Body of pancreas (tissue), 4 donors: ENCODE measurements at regions not wholly inside any gene's neighbourhood (a gene's known extent, or its start where the extent isn't known, plus 50 kb on each side); places are given as distances from the start of the nearest gene placed in this dataset.

Experiments
- ATAC-seq: fragments of 150-250 bp; one replicate; pipeline ENCODE4 v1.9.1; 2016
- DNase-seq, 4 donors: peaks; one replicate each; pipeline ENCODE4 v3.0.0-alpha.2; 2019
- H3K27ac ChIP-seq, 4 donors: fragments of 200-600 bp; sonication (generic); 1 replicate in 3 of 4; 2 replicates in 1 of 4; pipeline versions ENCODE4 v1.5.1 to v1.6.1; 2016 to 2019; ENCODE audit warnings: mild to moderate bottlenecking in 1 of 4, mixed read lengths in 1 of 4, moderate library complexity in 1 of 4
- H3K27me3 ChIP-seq, 2 donors: fragments of 200-600 bp; sonication (generic); one replicate each; pipeline ENCODE4 v1.6.0; 2016; ENCODE audit warnings: mild to moderate bottlenecking in 1 of 2
- H3K36me3 ChIP-seq, 2 donors: fragments of 200-600 bp; sonication (generic); replicated peaks in 1 of 2; 2 replicates each; pipeline ENCODE4 v1.5.1; 2016; ENCODE audit warnings: low read depth in 2 of 2; ENCODE audit not compliant: insufficient read depth in 1 of 2
- H3K4me1 ChIP-seq: fragments of 200-600 bp; sonication (generic); one replicate; pipeline ENCODE4 v1.6.0; 2016
- H3K4me3 ChIP-seq, 2 donors: fragments of 200-600 bp; sonication (generic); 1 replicate in 1 of 2; 2 replicates in 1 of 2; pipeline ENCODE4 v1.5.1; 2016 to 2019
- H3K9me3 ChIP-seq, 3 donors: fragments of 200-600 bp; sonication (generic); 1 replicate in 2 of 3; 2 replicates in 1 of 3; pipeline ENCODE4 v1.5.1; 2016
- POLR2A ChIP-seq, 3 donors: fragments of 450-650 bp; IDR thresholded peaks; one replicate each; pipeline ENCODE4 v1.6.1; 2016; ENCODE audit warnings: antibody characterized with exemption in 3 of 3, mild to moderate bottlenecking in 2 of 3
- WGBS, 2 donors: methylation state at CpG; one replicate each; pipeline ENCODE4 v1.1.5; 2017; 5-methylcytosine and 5-hydroxymethylcytosine counted together
- intact Hi-C: fragments of 100-400 bp; cut with DNase I; formaldehyde crosslinking; loops from one replicate; pipeline ENCODE4 v1.15.1; 2023
- TF ChIP-seq, protein P1 (sequence below), 7 experiments: fragments of 450-650 bp in 4 of 7; fragments of 200-600 bp in 3 of 7; sonication (generic) in 3 of 7; IDR thresholded peaks; one replicate each; pipeline ENCODE4 v1.5.1; 2016 to 2019; ENCODE audit warnings: antibody characterized with exemption in 7 of 7

DNA sequence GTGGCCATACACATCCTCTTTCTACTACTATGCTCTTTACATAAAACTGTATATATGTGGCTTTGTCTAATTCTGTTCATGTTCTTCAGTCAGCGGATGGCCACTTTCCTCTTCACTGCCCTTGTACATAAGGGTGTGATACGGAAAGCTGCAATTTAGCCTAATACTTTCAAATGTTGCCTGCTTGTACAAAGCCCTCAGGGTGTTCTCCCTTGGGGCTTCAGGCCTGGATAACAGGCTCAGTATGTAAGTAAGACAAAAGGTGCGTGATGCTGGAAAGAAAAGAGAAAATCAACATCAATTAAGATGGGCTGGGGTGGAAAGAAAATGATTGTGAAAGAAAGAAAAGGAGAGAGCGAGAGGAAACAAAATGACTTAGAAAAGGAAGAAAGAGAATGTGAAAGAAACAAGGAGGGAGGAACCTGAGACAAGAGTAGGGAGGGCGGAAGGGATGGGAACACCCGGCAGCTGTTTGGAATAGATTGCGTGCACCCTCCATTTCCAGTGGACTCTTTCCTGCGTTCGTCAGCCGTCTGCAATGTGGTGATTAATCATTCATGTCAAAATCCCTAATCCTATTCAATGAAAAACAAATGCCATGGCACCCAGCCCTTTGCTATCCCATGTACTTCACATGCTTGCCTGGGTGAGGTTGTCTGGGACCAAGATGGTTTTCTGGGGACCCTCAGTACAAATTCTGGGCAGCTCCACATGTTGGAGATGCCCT is 553.6 kb downstream of the NUF2 start:
- Histone ChIP-seq H3K27ac (peak overlapping the region in 1 of 4 donors; percentile 2), H3K4me3 (no peak overlapping the region), H3K27me3 (no peaks in the 10 kb centered on the region), H3K36me3 (no peaks in the 10 kb centered on the region), H3K9me3 (no peaks in the 10 kb centered on the region), H3K4me1 (no peaks in the 10 kb centered on the region)
- TF ChIP-seq, protein P1, sequence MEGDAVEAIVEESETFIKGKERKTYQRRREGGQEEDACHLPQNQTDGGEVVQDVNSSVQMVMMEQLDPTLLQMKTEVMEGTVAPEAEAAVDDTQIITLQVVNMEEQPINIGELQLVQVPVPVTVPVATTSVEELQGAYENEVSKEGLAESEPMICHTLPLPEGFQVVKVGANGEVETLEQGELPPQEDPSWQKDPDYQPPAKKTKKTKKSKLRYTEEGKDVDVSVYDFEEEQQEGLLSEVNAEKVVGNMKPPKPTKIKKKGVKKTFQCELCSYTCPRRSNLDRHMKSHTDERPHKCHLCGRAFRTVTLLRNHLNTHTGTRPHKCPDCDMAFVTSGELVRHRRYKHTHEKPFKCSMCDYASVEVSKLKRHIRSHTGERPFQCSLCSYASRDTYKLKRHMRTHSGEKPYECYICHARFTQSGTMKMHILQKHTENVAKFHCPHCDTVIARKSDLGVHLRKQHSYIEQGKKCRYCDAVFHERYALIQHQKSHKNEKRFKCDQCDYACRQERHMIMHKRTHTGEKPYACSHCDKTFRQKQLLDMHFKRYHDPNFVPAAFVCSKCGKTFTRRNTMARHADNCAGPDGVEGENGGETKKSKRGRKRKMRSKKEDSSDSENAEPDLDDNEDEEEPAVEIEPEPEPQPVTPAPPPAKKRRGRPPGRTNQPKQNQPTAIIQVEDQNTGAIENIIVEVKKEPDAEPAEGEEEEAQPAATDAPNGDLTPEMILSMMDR (IDR thresholded peaks at IDR 0.05), result no peak
- no peak for TF ChIP-seq POLR2A (IDR thresholded peaks at IDR 0.05)
- intact Hi-C loops, result no loop called here
- ATAC-seq, result peak; percentile 48
- 48 to 50% methylated on average over 10 of the region's 10 CpGs for WGBS, 2 donors
- peak in 3 of 4 donors; percentile 6 to 32 (median 19) for DNase-seq

DNA sequence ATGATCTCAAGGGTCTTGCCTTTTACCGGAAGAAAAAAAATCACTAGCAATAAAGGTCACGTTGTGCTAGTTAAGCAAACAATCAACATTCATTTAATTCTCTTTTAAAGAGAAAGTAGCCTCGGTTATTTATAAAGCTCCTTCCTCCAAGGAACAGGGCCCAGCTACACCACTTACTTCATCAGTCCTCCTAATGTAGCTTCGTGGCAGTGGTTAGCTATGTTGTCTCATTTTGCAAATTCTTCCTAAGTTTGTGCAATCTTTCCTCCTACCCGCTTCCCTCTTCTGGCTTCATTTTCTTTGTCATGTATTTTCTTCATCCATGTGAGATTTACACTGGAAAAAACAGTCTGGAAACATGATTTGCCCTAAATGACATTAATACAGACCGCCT is 554.2 kb downstream of the NUF2 start:
- 29 to 32% methylated on average over 6 of the region's 6 CpGs for WGBS, 2 donors
- H3K4me1 ChIP-seq, result no peaks in the 10 kb centered on the region
- DNase-seq (peak in 1 of 4 donors; percentile 8), ATAC-seq (no peak)
- no peak overlapping the region for H3K4me3 ChIP-seq
- peak overlapping the region in 1 of 4 donors; percentile 2 for H3K27ac ChIP-seq
- no peak for TF ChIP-seq POLR2A (IDR thresholded peaks at IDR 0.05)
- TF ChIP-seq, protein P1 (IDR thresholded peaks at IDR 0.05), result no peak
- no peaks in the 10 kb centered on the region for H3K9me3 ChIP-seq
- no peaks in the 10 kb centered on the region for H3K27me3 ChIP-seq
- no peaks in the 10 kb centered on the region for H3K36me3 ChIP-seq
- intact Hi-C loops, result no loop called here

DNA sequence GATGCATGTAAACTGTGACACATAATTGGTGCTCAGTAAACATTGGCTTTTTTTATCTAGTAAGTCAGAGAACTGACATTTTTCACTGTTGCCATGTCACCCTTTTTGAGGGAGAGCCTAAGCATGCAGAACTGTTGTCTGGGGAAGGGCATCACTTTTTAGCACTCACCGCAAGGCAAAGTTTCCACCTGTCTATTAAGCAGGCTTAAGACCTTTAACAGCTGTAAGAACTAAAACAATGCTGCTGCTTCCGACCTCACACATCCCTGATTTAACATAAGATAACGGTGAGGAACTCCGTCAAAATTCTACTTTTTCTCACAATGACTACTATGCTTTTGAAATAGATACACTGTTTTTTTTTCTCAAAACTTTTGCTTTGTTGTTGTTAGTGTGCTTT is 554.8 kb downstream of the NUF2 start:
- ATAC-seq, result no peak
- no peak overlapping the region for H3K4me3 ChIP-seq
- 43 to 50% methylated on average over 4 of the region's 4 CpGs for WGBS, 2 donors
- H3K9me3 ChIP-seq, result no peaks in the 10 kb centered on the region
- no peak for TF ChIP-seq POLR2A (IDR thresholded peaks at IDR 0.05)
- TF ChIP-seq, protein P1 (IDR thresholded peaks at IDR 0.05), result no peak
- no peaks in the 10 kb centered on the region for H3K4me1 ChIP-seq
- DNase-seq, result no peak
- H3K36me3 ChIP-seq, result no peaks in the 10 kb centered on the region
- H3K27ac ChIP-seq, result no peak overlapping the region
- H3K27me3 ChIP-seq, result no peaks in the 10 kb centered on the region
- intact Hi-C loops, result no loop called here

DNA sequence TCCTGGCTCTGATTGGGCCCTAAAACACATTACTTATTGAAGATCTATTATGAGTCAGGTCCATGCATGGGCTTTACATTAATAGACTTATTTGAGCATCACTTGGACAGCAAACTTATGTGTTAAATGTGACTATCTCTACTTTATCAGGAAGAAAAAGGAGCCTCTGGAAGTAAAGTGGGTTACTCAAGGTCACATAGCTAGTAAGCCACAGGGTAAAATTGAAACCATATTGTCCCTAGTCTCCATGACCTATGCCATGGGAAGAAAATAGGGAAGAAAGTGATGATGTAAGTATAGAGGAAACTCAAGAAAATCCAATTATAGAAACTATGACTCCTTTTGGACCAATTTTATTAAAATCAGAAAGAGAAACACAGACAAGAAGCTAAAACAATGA is 555.3 kb downstream of the NUF2 start:
- intact Hi-C loops, result no loop called here
- no peaks in the 10 kb centered on the region for H3K4me1 ChIP-seq
- H3K27ac ChIP-seq, result no peak overlapping the region
- no peaks in the 10 kb centered on the region for H3K36me3 ChIP-seq
- H3K4me3 ChIP-seq, result no peak overlapping the region
- H3K27me3 ChIP-seq, result no peaks in the 10 kb centered on the region
- H3K9me3 ChIP-seq, result no peaks in the 10 kb centered on the region
- no peak for ATAC-seq
- no peak for DNase-seq
- no peak for TF ChIP-seq POLR2A (IDR thresholded peaks at IDR 0.05)
- TF ChIP-seq, protein P1 (IDR thresholded peaks at IDR 0.05), result no peak

DNA sequence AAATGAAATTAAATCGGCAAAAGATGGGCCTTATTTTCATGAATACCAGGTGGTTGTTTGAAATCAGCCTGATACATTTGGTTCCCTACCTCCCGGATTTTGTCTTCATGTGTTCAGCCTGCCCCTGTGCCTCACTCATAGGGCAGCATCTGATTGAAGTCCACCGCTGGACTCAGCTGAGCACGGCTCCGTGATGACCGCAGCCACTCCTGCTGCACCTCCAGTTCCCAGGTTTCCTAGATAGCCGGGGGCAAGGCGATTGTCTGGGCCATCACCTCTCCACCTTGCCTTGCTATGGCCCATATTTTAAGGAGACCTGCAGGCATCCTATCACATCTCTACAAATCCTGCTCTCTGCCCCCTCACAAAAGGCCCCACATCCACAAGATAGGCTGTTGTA is 563.8 kb downstream of the NUF2 start:
- no peak for ATAC-seq

More for the DNA sequence above, 563.8 kb downstream of the NUF2 start:
- H3K9me3 ChIP-seq, result no peaks in the 10 kb centered on the region
- H3K4me3 ChIP-seq, result no peak overlapping the region
- WGBS, 2 donors, result 85% methylated on average over 8 of the region's 8 CpGs
- no peaks in the 10 kb centered on the region for H3K4me1 ChIP-seq
- no peaks in the 10 kb centered on the region for H3K27me3 ChIP-seq
- TF ChIP-seq POLR2A (IDR thresholded peaks at IDR 0.05), result no peak
- TF ChIP-seq, protein P1 (IDR thresholded peaks at IDR 0.05), result no peak
- no peak for DNase-seq
- no peak overlapping the region for H3K27ac ChIP-seq
- H3K36me3 ChIP-seq, result no peaks in the 10 kb centered on the region
- intact Hi-C loops, result no loop called here
